Stimulated activated naive CD4-positive, alpha-beta T cell treated with Interleukin-2 at 50 U/mL for 16 hours (primary cell): ENCODE measurements at regions not wholly inside any gene's neighbourhood (a gene's known extent, or its start where the extent isn't known, plus 50 kb on each side); places are given as distances from the start of the nearest gene placed in this dataset.

Experiments used
- DNase-seq: peaks from one replicate; lab custom pipeline; 2025; lab: John Stamatoyannopoulos, UW

DNA sequence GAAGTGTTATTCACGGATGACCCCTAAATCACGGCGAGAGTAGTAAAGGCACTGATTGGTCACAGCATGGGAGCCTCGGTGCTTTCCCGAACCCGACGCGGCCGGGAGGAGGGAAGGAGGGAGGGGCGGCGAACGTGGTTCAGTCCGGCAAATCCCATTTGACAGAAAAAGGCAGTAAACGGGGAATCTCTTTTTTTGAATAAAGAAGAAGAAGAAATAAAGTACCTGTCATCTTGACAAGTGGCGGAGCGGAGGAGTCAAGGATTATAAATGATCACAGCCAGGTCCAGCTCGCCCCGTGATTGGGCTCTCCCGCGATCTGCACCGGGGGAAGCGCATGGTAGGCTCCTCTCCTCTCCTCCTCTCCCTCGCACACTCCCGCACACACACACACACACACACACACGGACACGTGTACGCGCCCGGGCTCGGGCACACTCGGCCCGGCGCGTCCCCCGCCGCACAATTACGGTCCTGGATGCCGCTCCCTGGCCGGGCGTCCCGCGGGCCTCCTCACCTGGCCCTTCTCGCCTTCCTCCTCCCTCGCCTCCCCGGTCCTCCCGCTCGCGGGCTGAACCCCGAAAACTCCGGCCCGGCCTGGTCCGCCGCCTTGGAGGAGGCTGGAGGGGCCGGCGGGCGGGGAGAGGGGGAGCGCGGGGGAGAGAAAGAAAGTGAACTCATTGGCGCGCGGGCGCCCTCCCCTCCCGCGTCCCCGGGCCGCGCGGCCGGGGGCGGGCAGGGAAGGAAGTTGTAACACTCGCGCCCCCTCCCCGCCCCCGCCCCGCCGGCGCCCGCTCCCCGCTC is 99.2 kb upstream of the TENM3 start:
- no peak for DNase-seq

DNA sequence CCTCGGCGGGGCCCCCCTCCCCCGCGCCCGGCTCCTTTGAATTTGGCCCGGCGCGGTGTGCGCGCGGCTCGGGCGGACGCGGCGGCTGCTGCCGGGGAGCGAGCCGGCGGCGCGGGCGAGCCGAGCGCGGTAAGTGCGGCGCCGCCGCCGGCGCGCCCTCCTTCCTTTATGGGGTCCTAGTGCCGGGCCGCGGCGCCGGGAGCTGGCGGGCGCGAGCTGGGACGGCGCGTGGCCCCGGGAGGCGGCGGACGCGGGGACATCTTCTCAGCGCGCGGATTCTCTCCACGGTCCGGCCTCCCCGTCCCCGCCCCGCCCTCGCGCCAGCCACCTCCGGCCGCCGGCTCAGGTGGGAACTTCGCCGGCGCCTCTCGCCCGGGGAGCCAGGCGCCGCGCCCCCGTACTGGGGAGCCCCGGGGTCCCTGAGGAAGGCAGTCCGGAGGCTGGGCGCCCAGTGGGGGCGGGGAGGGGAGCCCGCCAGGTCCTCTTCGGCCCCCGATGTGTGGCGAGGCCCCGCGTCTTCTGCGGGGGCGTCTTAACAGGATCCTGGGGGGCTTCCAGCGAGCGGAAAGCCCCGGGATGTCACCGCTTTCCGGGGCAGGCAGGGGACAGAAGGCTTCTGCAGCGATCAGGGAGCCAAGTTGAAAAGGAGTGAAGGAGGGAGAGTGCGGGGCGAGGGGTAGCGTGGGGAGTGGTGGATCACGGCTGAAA is 98.4 kb upstream of the TENM3 start:
- no peak for DNase-seq

DNA sequence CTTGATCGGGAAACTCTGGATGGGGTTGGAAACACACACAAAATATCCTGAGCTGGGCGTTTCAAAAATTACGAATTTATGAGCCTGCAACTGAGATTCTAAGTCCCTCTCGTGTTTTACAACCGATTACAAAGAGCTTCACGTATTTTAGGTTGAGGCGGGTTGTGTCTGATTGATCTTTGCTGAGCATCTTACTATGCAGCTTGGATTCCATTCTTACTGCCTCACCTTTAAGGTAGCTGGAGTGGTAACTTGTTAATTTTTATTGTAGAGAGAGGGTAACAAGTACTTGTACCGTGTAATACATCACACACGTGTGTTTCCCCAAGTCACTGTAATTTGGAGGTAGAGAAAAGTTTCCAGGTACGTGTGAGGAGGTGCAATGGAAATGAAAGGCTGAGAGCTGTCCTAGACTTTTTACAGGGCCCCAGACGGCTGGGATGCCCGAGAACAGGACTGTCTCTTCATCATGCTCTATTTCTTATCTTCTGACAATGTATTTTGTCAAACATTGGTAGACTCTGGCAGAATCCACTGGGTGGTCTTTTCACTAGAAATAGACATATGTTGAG is 97.8 kb upstream of the TENM3 start:
- DNase-seq, result no peak

DNA sequence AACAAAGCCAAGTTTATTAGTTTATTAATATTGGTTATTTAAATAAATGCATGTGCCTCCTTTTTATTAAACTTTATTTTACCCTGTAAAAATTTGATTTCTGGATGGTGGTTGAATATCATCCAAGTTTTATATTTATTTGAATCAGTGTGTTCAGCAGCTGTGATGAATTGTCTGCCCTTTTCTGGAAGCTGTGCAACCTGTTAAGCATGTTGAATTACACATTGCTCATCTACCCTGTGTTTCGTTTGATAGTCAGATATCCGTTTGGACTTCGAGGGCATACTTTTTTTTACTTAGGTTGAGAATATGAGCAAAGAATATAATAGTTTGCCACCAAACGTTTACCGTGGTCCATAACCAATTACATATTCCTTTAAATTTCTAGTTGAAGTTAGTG is 95.8 kb upstream of the TENM3 start:
- DNase-seq, result no peak

DNA sequence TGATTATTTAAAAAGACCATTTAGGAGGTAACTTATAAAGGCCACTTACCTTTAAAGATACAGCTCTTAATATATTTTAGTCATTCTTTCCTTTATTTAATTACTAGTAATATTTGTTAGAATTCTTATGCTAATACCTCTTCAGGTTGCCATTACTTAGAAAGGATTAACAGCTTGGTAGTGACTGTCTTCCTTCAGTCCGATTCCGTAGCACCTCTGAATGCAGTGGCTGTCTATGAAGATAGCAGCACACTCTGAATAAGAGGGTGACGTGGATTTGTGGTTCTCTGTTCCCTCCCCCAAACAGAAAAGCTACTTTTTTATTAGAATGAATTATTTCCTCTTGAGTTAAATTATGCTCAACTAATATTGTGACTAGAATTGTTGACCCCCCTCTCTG is 92.6 kb upstream of the TENM3 start:
- DNase-seq, result no peak

DNA sequence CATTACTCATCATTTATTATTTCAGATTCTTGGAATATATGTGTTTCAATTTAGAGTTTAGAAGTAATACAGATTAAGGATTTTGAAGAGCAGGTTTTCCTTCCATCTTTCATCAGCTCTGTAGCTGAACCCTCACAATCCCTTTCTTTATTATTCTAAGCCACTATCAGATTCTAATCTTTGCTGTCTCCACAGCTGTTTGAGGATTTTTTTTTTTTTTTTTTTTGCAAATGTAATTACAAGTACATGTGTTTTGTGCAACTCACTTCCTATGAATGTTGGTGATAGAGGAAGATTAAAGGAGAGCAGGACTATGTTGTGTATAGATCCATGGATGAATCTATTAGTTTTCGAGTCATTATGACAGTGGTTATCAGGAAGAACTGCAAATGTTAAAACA is 87.4 kb upstream of the TENM3 start:
- DNase-seq, result no peak

DNA sequence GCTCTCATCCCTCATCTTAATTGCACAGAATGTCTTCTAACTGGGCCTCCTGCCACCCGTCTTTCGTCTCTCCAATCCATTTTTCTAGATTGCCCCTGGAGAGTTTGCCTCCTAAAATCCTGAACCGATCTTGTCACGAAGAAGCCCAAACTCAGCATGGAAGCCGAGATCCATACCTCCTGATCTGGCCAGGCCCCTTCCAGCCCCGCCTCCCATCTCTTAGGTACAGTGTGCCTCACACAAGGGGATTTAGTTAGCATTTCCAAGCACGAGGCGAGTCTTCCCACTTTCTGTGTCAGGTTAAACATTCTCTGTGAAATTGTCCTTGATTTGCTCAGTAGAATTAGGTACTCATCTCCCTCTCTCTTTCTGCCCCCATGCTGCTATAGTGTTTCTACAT is 80.0 kb upstream of the TENM3 start:
- DNase-seq, result no peak

DNA sequence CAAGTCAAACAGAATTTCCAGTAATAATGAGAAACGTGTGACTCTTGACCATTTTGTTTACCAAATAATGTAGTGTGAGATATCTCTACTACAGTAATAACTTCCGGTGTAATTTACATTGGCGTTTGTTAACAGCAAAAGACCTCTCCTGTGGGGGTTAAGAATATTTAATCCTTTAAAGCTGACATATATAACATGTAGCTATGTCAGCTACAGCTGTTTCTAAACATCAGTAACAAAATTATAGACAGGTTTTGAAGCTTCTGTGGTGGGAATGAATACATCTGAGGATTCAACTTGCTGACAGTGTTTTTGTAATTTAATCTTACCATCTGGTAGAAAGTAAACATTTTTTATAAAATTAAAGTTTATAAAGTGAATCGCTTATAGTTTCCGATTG is 73.6 kb upstream of the TENM3 start:
- DNase-seq, result no peak

DNA sequence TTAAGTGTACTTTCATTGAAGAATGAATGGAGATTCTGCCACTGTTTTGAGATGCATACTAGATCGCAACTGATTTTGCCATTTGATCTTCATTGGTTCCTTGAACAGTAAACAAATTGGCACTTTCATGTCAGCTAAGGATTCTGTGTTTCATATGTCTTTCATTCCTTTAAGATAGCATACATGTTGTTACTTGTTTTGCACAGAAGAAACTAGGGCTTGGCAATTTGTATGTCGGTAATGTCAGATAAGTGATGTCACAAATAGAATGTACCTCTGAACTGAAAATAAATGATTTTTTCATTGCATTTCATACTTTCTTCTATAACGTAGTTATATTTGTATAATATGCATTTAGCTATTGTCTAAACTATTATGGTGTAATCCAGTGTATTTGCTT is 73.2 kb upstream of the TENM3 start:
- DNase-seq, result no peak

DNA sequence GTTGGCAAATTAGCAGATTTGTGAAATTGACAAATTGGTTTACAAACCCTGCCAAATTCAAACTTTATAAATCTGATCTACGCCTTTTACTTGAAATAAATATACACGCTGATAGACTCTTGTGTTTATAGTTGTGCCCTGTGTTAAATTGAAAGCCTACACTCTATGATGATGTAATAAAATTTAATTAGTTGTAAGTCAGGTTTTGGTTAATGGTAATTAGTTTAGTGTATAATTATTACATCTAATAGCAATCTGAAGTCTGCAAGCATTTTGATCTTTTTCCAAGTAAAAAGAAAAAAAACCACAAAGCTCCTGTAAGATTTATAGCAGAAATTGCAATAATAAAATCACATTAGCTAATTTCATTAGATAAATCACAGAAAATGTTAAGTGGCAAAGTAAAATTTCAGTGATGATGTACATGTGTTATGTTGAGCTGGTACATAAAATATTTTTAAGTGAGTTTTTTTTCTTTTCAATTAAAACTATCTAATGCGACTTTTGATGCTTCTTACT is 72.7 kb upstream of the TENM3 start:
- no peak for DNase-seq

DNA sequence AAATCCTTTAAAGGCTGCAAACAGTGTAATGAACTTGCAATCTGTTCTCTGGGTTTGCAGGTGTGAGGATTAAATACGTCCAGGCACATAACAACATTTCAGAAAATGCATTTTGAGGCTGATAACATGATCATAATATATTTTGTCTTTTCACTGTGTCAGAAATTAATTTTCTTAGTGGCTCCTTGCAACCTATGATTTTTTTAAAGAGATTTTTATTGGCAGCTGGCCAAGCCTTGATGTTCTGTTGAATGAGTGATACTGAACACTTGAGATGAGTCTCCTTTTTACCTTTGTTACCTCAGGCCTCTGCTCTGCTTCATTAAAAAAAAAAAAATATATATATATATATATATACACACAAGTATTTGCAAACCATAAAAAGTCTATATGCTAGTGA is 68.2 kb upstream of the TENM3 start:
- no peak for DNase-seq

DNA sequence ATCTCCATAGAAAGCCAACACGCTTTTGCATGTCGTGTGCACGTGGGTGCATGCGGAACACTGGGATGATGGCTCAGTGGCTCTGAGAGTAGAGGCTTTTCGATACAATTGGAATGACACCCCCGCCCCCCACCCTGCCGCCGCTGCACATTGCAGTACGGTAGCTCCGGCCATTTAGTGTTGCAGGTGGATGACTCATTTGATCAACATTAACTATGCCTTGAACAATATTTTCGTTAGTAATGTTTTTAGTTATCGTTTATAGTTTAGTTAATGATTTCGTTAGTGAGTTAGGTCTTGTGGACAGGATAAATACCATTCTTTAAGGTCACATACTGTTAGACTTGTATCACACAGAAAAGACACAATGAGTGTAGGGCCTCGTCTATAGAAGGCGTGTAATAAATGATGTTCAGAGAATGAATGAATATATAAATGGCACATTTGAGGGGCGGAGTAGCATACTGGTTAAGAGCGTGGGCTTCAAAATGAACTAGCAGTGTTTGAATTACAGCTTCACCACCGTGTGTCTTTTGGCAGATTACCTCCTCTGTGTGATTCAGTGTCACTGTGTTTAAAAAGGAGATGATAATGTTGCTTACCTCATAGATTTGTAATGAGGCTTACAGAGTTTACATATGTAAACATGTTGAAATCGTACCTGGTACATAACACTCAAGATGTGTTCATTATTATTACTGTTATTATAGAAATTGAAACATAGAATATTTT is 67.2 kb upstream of the TENM3 start:
- DNase-seq, result no peak

DNA sequence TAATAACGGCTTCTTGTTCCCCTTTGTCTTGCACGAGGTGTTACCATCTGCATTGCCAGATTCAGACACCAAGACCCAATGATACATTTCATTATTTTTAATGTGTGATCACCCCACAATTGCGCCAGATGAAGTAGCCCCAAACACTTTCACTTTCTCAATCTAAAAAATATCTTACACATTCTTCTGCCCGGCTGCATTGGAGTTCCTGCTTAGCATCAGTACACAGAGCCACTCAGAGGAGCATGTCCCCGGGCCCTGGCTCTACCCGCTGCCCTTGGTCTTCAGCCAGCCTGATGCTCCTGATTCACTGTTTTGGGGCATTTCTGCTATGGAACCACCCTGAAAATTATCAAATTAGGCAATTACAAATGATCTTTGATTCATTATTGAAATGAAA is 66.0 kb upstream of the TENM3 start:
- DNase-seq, result no peak

DNA sequence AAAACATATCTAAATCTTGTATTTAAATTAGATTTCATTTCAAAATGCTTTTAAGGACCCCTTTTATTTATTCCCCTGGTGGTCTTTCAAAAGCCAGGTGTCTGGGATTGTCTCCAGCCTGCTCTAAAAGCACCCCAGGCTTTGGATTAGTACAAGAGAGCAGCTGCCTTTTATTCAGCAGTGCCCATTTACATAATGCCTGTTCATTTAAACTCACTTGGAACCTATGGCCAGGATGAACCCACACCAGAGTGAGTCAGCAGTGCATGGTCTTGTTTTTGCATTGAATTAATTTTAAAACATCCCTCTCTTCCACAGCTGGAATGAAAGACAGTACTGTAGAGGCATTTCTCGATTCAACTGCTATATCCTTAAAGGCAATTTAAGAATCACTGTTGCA is 64.1 kb upstream of the TENM3 start:
- DNase-seq, result no peak

DNA sequence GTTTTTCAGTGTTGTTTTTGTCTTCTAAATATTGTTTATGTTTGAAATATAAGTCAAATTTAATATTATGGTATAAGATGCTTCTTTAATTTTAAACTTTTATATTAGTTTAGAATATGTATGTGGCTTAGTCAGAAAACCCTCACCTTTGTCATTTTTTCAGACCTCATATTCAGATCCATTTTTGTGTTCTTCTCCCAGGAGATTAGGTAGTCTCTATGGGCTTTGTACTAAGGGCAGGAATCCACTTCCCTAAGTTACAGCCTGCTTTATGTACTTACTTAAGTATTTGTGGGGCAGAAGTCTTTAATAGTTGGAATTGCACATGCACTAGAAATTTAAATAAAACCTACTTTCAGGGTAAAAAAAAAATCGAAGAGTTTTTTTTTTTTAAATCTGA is 63.5 kb upstream of the TENM3 start:
- DNase-seq, result no peak

DNA sequence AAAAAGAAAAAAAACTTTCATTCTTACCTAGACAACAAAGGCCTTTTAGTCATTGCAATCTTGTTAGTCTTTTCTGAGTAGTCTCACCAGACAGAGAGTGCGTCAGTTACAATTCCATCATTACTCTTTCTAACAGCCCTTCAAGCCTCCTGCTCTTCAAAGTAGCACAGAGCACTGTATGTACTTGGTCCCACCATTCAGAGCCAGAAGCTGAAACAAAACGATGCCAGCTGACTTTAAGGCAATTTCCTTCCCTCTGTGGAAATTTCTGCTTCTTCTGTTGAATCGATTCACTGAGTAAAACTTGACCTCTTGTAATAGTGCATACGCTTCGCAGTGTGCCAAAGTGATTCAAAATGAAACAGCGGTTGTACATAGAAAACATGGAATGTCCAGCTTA is 57.7 kb upstream of the TENM3 start:
- no peak for DNase-seq

DNA sequence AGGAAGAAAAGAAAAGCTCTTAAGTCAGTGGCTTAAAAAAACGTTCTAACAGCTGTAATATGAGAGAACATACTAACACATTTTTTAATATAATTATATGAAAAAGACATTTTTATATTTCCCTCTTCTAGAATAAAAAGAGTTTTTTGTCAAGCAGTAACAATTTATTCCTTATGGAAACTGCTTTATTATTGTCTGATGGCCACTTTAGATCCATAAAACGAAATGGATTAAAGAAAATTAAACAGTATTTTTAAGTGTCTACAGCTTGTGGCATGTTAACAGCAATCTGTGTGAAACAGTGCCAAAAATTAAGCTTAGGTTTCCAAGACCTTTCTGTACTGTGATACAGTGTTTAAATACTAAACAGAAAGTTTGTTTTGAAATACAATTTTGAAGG is 55.5 kb upstream of the TENM3 start:
- DNase-seq, result no peak

DNA sequence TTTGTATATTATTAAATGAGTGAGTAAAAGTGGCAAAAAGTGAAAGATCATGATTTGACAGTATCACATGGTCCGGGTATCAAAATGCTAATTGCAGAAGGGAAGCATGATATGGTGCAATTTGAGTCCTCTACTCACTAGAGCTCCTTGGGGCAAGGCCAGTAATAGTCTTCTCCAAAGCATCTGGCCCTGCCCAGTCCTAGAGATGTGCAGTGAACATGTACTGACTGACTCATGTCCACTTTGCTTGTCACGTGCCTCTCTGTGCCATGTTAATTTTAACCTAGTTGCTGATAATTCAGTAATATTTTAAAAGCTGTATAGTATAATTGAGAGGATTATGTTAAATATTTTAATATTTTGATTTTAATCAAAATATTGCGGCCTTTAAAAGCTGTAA is 54.6 kb upstream of the TENM3 start:
- DNase-seq, result no peak

DNA sequence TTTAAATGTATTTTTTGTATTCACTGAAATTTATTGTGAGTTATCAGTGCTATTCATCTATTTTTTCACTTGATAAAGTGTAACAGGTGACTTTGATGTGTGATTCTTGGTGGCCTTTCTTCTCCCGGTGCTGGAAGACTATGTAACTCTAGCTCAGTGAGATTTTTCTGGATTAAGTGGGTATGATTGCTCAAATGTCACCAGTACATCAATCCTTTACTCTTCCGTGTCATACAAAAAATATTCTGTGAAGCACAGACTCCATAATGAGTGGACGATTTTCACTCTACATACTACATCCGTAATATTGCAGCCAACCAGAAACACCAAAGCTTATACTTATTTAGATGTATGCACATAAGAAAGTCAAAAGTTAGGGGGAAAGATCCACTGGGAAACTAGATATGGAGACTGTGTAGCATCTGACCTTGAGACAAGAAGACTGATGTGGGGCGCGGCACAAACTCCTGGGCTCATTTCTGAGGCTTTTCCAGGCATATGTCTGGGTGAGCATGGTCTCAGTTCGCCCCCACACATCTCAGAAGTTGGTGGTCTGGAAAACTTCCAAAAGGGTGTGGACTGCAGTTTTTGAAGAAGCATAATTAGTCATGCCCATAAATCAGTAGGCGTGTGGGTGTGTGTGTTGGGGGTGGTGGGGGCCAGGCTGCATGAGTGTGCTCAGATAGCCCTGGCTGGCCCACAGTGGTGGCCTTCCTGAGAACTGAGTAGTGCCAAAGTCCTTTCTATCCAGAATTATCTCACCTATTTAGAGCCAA is 53.9 kb upstream of the TENM3 start:
- no peak for DNase-seq

DNA sequence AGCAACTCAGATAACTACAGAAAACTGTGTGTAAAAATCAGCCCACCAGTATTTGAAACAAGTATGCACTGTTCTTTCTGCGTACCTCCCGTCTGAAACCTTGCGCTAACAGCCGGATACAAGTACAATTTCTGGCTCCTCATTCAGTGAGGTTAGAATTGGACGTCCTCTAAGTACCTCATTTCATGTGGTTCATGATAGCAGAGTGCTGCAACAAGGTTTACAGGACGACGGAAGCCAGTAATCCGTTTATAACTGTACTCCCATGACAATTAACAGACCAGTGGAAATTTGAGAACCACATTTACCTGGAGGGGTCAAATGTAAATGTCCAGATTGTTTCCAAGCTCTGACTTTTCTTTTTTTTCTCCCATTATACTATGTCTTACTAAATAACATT is 52.9 kb upstream of the TENM3 start:
- no peak for DNase-seq

DNA sequence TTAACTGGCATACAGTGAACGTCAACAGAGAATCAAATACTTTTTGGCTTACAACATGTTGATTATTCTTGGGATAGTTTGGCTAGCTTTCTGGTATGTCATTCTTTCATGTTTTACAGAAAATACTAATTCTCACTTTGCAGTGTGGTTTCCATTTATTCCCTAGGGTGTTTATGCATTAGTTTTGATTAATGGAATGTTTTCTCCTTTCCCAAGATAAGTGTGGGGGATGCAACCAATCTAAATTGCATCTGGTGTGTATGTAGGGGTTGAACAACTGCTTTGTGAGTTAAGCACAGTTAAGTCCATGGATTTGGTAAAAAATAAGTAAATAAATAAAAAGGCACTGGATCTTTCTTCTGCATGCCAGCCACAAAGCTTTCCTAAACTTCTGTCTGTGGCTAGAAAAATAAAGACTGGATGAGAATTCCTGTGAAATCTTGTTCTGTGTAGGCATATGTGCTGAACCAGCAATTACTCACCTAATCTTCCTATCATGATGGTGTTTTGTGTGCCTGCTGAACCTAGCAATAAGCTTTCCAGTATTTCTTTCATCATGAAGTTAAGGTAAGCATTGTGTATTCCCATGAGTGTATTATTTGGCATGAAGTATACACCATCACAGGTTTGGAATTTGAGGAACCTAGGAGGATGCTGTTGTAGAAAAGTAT is 50.6 kb upstream of the TENM3 start:
- no peak for DNase-seq
